ENCODE measurements at regions not wholly inside any gene's neighbourhood (a gene's known extent, or its start where the extent isn't known, plus 50 kb on each side); places are given as distances from the start of the nearest gene placed in this dataset.

DNA sequence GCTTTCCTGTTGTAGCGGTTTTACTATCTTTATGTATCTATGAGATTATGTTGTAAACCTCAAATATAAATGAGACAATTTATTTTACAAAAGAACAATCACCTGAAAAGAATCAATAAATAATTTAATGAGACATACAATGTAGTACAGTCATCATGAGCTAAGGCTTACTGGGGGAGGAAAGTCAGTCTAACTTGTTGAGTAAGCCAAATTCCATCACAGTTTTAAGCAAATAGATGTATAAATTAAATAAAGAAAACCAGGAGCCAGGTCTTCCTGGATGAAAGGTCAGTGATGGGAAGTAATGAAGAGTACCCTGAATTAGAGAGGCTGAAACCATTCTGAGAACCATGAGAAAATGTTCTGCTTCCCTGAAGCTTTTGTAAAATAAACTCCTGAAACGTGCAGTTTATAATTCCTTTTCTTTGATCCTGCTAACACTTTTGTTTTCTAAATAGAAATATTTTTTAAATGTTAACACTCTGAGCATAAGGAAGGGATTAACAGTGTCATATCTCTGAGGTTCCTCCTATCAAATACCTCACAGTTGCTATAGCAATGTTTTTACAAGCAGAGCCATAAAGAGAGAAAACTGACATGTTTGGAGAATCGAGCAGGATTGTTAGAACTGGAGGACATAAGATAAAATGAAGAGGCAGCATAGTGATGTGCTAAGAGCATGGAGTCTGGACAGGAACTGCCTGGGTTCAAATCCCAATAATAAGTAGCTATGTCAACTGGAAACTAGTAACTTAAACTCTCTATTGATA is 444.9 kb upstream of the FOXG1 start:
- Histone ChIP-seq H3K27ac (no peak overlapping the region), H3K4me1 (no peaks in the 10 kb centered on the region), H3K36me3 (ENCODE audit: low read depth, missing control alignments) (no peaks in the 10 kb centered on the region), H3K4me3 (no peak overlapping the region), H3K27me3 (no peaks in the 10 kb centered on the region), H3K9me3 (no peaks in the 10 kb centered on the region)
- WGBS, 2 donors: 41 to 53% methylated on average over 3 of the region's 3 CpGs
- no peak for DNase-seq
- TF ChIP-seq, protein P1, sequence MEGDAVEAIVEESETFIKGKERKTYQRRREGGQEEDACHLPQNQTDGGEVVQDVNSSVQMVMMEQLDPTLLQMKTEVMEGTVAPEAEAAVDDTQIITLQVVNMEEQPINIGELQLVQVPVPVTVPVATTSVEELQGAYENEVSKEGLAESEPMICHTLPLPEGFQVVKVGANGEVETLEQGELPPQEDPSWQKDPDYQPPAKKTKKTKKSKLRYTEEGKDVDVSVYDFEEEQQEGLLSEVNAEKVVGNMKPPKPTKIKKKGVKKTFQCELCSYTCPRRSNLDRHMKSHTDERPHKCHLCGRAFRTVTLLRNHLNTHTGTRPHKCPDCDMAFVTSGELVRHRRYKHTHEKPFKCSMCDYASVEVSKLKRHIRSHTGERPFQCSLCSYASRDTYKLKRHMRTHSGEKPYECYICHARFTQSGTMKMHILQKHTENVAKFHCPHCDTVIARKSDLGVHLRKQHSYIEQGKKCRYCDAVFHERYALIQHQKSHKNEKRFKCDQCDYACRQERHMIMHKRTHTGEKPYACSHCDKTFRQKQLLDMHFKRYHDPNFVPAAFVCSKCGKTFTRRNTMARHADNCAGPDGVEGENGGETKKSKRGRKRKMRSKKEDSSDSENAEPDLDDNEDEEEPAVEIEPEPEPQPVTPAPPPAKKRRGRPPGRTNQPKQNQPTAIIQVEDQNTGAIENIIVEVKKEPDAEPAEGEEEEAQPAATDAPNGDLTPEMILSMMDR (IDR thresholded peaks at IDR 0.05): no peak
- intact Hi-C loops (cut with DNase I; ENCODE audit: low total_unique reads): no loop called here

DNA sequence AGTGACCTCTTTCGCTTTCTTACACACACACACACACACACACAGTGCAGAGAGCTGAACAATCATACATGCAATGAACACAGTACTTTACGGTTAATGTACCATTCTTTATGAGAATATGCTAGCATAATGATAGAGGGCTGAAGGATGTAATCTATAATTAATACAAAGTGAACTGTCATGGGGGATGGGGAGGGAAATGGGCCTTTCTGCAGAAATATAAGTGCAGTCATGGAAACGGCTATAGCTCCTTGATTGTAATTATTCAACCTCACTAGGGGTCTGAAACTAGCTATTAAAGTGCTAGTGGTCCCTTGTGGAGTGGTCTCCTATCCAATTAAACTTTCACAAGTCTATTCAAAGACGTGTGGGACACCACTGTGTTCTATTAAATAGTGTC is 443.2 kb upstream of the FOXG1 start:
- Histone ChIP-seq H3K9me3 (no peaks in the 10 kb centered on the region), H3K36me3 (ENCODE audit: low read depth, missing control alignments) (no peaks in the 10 kb centered on the region), H3K27ac (no peak overlapping the region), H3K4me1 (no peaks in the 10 kb centered on the region), H3K27me3 (no peaks in the 10 kb centered on the region), H3K4me3 (no peak overlapping the region)
- no peak for DNase-seq
- intact Hi-C loops (cut with DNase I; ENCODE audit: low total_unique reads): no loop called here
- 74 to 84% methylated on average over 4 of the region's 4 CpGs for WGBS, 2 donors
- no peak for TF ChIP-seq POLR2A (IDR thresholded peaks at IDR 0.05)

DNA sequence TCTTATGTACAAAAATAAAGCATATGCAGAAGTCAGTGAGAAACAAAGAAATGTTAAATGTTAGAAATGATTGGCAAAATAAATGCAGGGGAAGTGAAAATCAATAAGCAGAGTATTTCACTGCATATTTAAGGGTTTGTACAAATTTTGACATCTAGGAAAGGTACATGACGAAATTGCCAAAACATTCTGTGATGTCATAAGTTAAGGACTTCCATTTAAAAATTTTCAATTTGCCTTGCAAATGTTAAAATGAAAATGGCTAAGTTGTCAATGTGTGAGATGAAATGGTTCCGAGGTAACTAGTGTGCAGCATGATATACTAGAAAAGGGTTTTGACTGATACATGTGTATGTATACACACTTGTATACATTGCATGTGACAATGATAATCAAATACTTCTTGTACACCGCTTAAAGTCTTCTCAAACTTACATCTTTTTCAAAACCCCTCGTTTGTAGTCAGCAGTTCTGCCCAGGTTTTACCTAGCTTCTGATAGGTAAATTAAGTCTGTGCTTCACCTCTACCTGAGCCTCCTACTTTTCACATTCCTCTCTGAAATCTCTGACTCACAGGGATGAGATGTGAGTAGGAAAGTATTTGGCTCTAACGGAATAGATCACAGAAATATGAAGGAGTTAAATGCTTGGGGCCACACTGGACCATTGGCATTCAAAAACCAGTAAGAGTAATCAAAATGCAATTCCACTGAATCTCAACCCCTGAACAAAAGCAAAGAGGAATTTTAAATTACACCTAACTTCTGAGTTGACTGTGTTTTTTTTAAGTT is 442.4 kb upstream of the FOXG1 start:
- H3K27me3 ChIP-seq: no peaks in the 10 kb centered on the region
- intact Hi-C loops (cut with DNase I; ENCODE audit: low total_unique reads): no loop called here
- 83 to 85% methylated on average over 5 of the region's 5 CpGs for WGBS, 2 donors
- no peak for DNase-seq
- no peaks in the 10 kb centered on the region for H3K4me1 ChIP-seq
- no peaks in the 10 kb centered on the region for H3K9me3 ChIP-seq
- H3K27ac ChIP-seq: no peak overlapping the region
- no peak for TF ChIP-seq POLR2A (IDR thresholded peaks at IDR 0.05)
- TF ChIP-seq, protein P1 (IDR thresholded peaks at IDR 0.05): no peak
- H3K36me3 ChIP-seq (ENCODE audit: low read depth, missing control alignments): no peaks in the 10 kb centered on the region
- H3K4me3 ChIP-seq: no peak overlapping the region

DNA sequence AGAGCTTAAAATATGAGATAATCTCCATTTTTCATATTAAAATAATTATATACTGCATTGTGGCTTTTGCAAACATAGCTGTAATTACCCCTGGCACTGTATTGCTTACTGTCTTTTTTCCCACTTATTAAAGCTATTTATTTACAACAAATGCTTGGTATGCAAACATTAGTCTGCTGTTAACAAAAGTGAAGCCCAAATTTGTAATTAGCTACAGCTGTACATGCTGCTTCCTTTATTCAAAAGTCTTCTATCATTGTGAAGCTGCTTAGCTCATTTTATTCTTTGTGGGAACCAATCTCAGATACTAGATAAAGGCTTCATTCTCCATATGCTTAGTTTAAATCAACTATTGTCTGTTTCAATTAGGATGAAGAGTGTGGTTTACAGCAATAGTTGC is 425.8 kb upstream of the FOXG1 start:
- no peak for DNase-seq
- H3K9me3 ChIP-seq: no peaks in the 10 kb centered on the region
- intact Hi-C loops (cut with DNase I; ENCODE audit: low total_unique reads): no loop called here
- TF ChIP-seq, protein P1 (IDR thresholded peaks at IDR 0.05): no peak
- no peak for TF ChIP-seq POLR2A (IDR thresholded peaks at IDR 0.05)
- no peaks in the 10 kb centered on the region for H3K4me1 ChIP-seq
- no peak overlapping the region for H3K27ac ChIP-seq
- H3K4me3 ChIP-seq: no peak overlapping the region
- no peaks in the 10 kb centered on the region for H3K27me3 ChIP-seq
- no peaks in the 10 kb centered on the region for H3K36me3 ChIP-seq (ENCODE audit: low read depth, missing control alignments)

DNA sequence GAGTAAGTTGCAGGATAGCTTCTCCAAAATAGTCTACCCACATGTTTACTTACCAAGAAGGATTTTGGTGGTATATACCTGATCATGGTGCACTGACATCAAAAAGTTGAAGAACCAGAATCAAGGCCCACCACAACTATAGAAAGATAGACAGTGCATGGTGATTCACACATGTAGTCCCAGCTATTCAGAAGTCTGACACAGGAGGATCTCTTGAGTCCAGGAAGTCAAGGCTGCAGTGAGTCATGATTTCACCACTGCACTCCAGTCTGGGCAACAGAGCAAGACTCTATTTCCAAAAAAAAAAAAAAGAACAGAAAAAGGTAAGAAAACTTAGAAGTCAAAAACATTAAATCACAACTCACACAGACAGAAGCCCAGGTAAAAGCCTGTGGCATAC is 422.2 kb upstream of the FOXG1 start:
- DNase-seq: no peak
- H3K27me3 ChIP-seq: no peaks in the 10 kb centered on the region
- intact Hi-C loops (cut with DNase I; ENCODE audit: low total_unique reads): no loop called here
- no peak overlapping the region for H3K4me3 ChIP-seq
- TF ChIP-seq, protein P1 (IDR thresholded peaks at IDR 0.05): no peak
- TF ChIP-seq POLR2A (IDR thresholded peaks at IDR 0.05): no peak
- no peaks in the 10 kb centered on the region for H3K4me1 ChIP-seq
- no peaks in the 10 kb centered on the region for H3K9me3 ChIP-seq
- H3K36me3 ChIP-seq (ENCODE audit: low read depth, missing control alignments): no peaks in the 10 kb centered on the region
- no peak overlapping the region for H3K27ac ChIP-seq
